HCT116 (cell line): ENCODE measurements at regions not wholly inside any gene's neighbourhood (a gene's known extent, or its start where the extent isn't known, plus 50 kb on each side); places are given as distances from the start of the nearest gene placed in this dataset.

Experiments used
- ATAC-seq: fragments of 200-7000 bp; cut with Tn5 transposase; 2 replicates; pipeline ENCODE4 v1.9.1; 2020; ENCODE audit warnings: mild to moderate bottlenecking, moderate library complexity
- BruUV-seq: library from RNA; stranded (reverse); fragments of 400-500 nt; replicated peaks from 2 replicates; lab custom pipeline; 2021; lab: Mats Ljungman, UMichigan
- CTCF ChIA-PET: fragments of 300-600 bp; sonication (Branson Sonifier 250); formaldehyde crosslinking; loops from one replicate; lab custom pipeline; 2021; ENCODE audit warnings: antibody characterized with exemption; lab: Charles Lee
- POLR2A ChIA-PET: fragments of 300-600, 350-600 bp; sonication (Branson Sonifier 250); formaldehyde crosslinking; loops from one replicate; lab custom pipeline; 2021; ENCODE audit warnings: antibody characterized with exemption; lab: Charles Lee
- RAD21 ChIA-PET, 2 experiments: fragments of 300-600 bp; sonication (Branson Sonifier 250); formaldehyde crosslinking; loops; one replicate each; lab custom pipeline; 2023; ENCODE audit warnings: low total read pairs in 2 of 2; ENCODE audit not compliant: uncharacterized antibody in 2 of 2, unreplicated experiment in 2 of 2, low non-redundant PET in 1 of 2; lab: Charles Lee
- DNase-seq: peaks from one replicate; pipeline ENCODE4 v3.0.0-alpha.2; 2010; ENCODE audit warnings: low read depth, low spot score
- H2AFZ ChIP-seq: fragments of 200-600 bp; shearing (Covaris generic), sonication (generic); 2 replicates; pipeline ENCODE4 v1.6.1; 2017; ENCODE audit warnings: low read depth, mixed run types, mixed read lengths, antibody characterized with exemption, low read length; ENCODE audit not compliant: poor library complexity, severe bottlenecking
- H3K27ac ChIP-seq: 2 replicates; pipeline ENCODE4 v1.5.1; 2012; ENCODE audit warnings: low read depth, low read length
- H3K27me3 ChIP-seq: fragments of 200-600 bp; sonication (generic); 2 replicates; pipeline ENCODE4 v1.6.1; 2016; ENCODE audit warnings: mixed run types, low read length, mixed read lengths; ENCODE audit not compliant: insufficient read depth
- H3K36me3 ChIP-seq, 2 experiments: fragments of 200-500 bp in 1 of 2; fragments of 200-600 bp in 1 of 2; sonication (Bioruptor generic) in 1 of 2; sonication (generic) in 1 of 2; 2 replicates each; pipeline versions ENCODE4 v1.5.1 to v1.6.1; 2014 to 2016; ENCODE audit warnings: low read length in 2 of 2, inconsistent platforms in 1 of 2, mixed read lengths in 1 of 2, mixed run types in 1 of 2; ENCODE audit not compliant: insufficient read depth in 2 of 2, control insufficient read depth in 1 of 2
- H3K4me1 ChIP-seq, 2 experiments: fragments of 200-600 bp in 1 of 2; sonication (generic) in 1 of 2; 2 replicates each; pipeline versions ENCODE4 v1.5.1 to v1.6.1; 2012 to 2017; ENCODE audit warnings: low read length in 2 of 2, inconsistent platforms in 1 of 2, mild to moderate bottlenecking in 1 of 2, mixed read lengths in 1 of 2, mixed run types in 1 of 2, moderate library complexity in 1 of 2; ENCODE audit not compliant: insufficient read depth in 2 of 2, control insufficient read depth in 1 of 2
- H3K4me2 ChIP-seq: fragments of 200-600 bp; sonication (generic); 2 replicates; pipeline ENCODE4 v1.6.1; 2017; ENCODE audit warnings: mixed run types, low read length, mixed read lengths
- H3K4me3 ChIP-seq, 2 experiments: fragments of 200-600 bp in 1 of 2; sonication (generic) in 1 of 2; replicated peaks in 1 of 2; 2 replicates each; pipeline ENCODE4 v1.5.1; 2011 to 2016; ENCODE audit warnings: low read length in 2 of 2, control low read depth in 1 of 2, low read depth in 1 of 2, mild to moderate bottlenecking in 1 of 2, mixed read lengths in 1 of 2, mixed run types in 1 of 2
- H3K79me2 ChIP-seq: fragments of 200-600 bp; sonication (generic); 2 replicates; pipeline ENCODE4 v1.6.1; 2017; ENCODE audit warnings: mild to moderate bottlenecking, mixed run types, low read length, moderate library complexity, mixed read lengths; ENCODE audit not compliant: insufficient read depth
- H3K9ac ChIP-seq: fragments of 200-600 bp; sonication (generic); 2 replicates; pipeline ENCODE4 v1.6.1; 2016; ENCODE audit warnings: low read length, mixed read lengths
- H3K9me2 ChIP-seq: fragments of 200-600 bp; sonication (generic), shearing (Covaris generic); 2 replicates; pipeline ENCODE4 v1.6.1; 2017; ENCODE audit warnings: mixed run types, mild to moderate bottlenecking, moderate library complexity; ENCODE audit not compliant: insufficient read depth
- H3K9me3 ChIP-seq, 2 experiments: fragments of 200-500 bp in 1 of 2; fragments of 200-600 bp in 1 of 2; sonication (Bioruptor generic) in 1 of 2; sonication (generic) in 1 of 2; 2 replicates each; pipeline ENCODE4 v1.6.1; 2014 to 2017; ENCODE audit warnings: low read length in 2 of 2, mixed read lengths in 2 of 2, inconsistent platforms in 1 of 2, low read depth in 1 of 2, mild to moderate bottlenecking in 1 of 2, mixed run types in 1 of 2, moderate library complexity in 1 of 2; ENCODE audit not compliant: control insufficient read depth in 1 of 2, insufficient read depth in 1 of 2
- H4K20me1 ChIP-seq: fragments of 200-600 bp; sonication (generic), shearing (Covaris generic); 2 replicates; pipeline ENCODE4 v1.6.1; 2017; ENCODE audit warnings: mixed run types, mild to moderate bottlenecking, moderate library complexity; ENCODE audit not compliant: insufficient read depth
- ELF1 ChIP-seq: IDR thresholded peaks from 2 replicates; pipeline ENCODE4 v1.6.1; 2012; ENCODE audit warnings: low read depth, borderline replicate concordance
- POLR2AphosphoS5 ChIP-seq: IDR thresholded peaks from 2 replicates; pipeline ENCODE4 v1.6.1; 2011; ENCODE audit warnings: mild to moderate bottlenecking, low read depth, low read length, moderate library complexity
- SP1 ChIP-seq: IDR thresholded peaks from 2 replicates; pipeline ENCODE4 v1.6.1; 2012; ENCODE audit warnings: low read depth
- SRF ChIP-seq: IDR thresholded peaks from 2 replicates; pipeline ENCODE4 v1.6.1; 2012; ENCODE audit warnings: low read depth
- TCF7L2 ChIP-seq: IDR thresholded peaks from 2 replicates; pipeline ENCODE4 v1.7.0; 2011; ENCODE audit warnings: borderline replicate concordance, inconsistent platforms; ENCODE audit not compliant: insufficient read depth, insufficient read length; ENCODE audit errors: extremely low read depth
- YY1 ChIP-seq: IDR thresholded peaks from 2 replicates; pipeline ENCODE4 v1.6.1; 2011; ENCODE audit warnings: low read length, low read depth, moderate library complexity, mild to moderate bottlenecking; ENCODE audit not compliant: insufficient replicate concordance; ENCODE audit errors: extremely low read depth
- ZNF274 ChIP-seq: fragments of 200-500 bp; sonication (Bioruptor generic); IDR thresholded peaks from 2 replicates; pipeline ENCODE4 v1.6.1; 2014; ENCODE audit warnings: mild to moderate bottlenecking, low read depth, low read length, inconsistent platforms
- intact Hi-C: fragments of 100-400 bp; cut with micrococcal nuclease; formaldehyde crosslinking; loops from 2 replicates; pipeline ENCODE4 v1.10.0; 2022
- TF ChIP-seq, protein P1 (sequence below): IDR thresholded peaks from 2 replicates; pipeline ENCODE4 v1.6.1; 2011; ENCODE audit warnings: mild to moderate bottlenecking, low read length, moderate library complexity; ENCODE audit not compliant: insufficient replicate concordance; ENCODE audit errors: extremely low read depth

- no peaks in the 10 kb centered on the region for H3K27me3 ChIP-seq
Measured at GRCh38 chr2:60661073-60661738, 94.9 kb upstream of the PAPOLG start.

DNA sequence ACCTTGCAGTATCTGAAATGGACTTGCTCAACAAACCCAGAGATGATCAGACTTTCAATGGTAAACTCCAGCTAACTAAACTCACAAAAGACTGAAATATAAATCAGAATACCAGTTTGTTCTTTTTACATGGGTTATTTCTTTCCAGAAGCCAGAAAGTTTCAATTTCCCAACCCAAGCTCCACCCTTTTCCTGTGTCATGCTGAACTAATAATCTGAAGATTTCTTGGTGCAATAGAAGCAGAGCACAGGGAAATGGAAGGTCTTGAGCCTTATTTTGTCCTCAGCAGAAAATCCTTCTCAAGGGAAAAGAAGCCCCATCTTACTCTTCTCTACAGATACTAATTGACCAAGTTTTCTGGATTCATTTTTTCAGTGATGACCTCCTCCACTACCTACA lies 93.3 kb upstream of the PAPOLG start:
- CTCF ChIA-PET = interaction anchor here (1.4 kb wide), 1 partner anchor 11 kb away, joined by 7 read pairs; no protein-coding TSS in a partner anchor
- H3K27ac ChIP-seq = no peak overlapping the region
- no peaks in the 10 kb centered on the region for H3K4me1 ChIP-seq
- H3K4me3 ChIP-seq = no peak overlapping the region
- H3K9me3 ChIP-seq = no peaks in the 10 kb centered on the region
- H3K4me2 ChIP-seq = no peak overlapping the region
- no peaks in the 10 kb centered on the region for H3K36me3 ChIP-seq
- RAD21 ChIA-PET = no interaction called here
- ATAC-seq (no peak), DNase-seq (no peak)
- no peaks in the 10 kb centered on the region for H3K79me2 ChIP-seq
- POLR2A ChIA-PET = no interaction called here
- no peaks in the 10 kb centered on the region for H3K9me2 ChIP-seq
- TF ChIP-seq SRF = no peak
- BruUV-seq = no TSS peak
- H3K27me3 ChIP-seq = no peaks in the 10 kb centered on the region
- H3K9ac ChIP-seq = no peak overlapping the region
- intact Hi-C loops = no loop called here
- H2AFZ ChIP-seq = no peak overlapping the region
- H4K20me1 ChIP-seq = no peaks in the 10 kb centered on the region

More at GRCh38 chr2:60661073-60661738, 94.9 kb upstream of the PAPOLG start:
- no peaks in the 10 kb centered on the region for H3K4me1 ChIP-seq
- H3K4me2 ChIP-seq = no peak overlapping the region
- intact Hi-C loops = no loop called here
- ChIA-PET RAD21 (no interaction called here), CTCF (interaction anchor here (0.6 to 0.8 kb wide), 2 partner anchors 13 to 971 kb away, joined by 3 to 4 read pairs; no protein-coding TSS in a partner anchor), POLR2A (no interaction called here)
- no peaks in the 10 kb centered on the region for H3K79me2 ChIP-seq
- no peak overlapping the region for H3K9ac ChIP-seq
- H3K36me3 ChIP-seq = no peaks in the 10 kb centered on the region
- BruUV-seq = no TSS peak
- DNase-seq = no peak
- no peak for TF ChIP-seq POLR2AphosphoS5
- no peak for TF ChIP-seq ZNF274
- no peak for TF ChIP-seq ELF1
- no peak for TF ChIP-seq YY1
- TF ChIP-seq, protein P1, sequence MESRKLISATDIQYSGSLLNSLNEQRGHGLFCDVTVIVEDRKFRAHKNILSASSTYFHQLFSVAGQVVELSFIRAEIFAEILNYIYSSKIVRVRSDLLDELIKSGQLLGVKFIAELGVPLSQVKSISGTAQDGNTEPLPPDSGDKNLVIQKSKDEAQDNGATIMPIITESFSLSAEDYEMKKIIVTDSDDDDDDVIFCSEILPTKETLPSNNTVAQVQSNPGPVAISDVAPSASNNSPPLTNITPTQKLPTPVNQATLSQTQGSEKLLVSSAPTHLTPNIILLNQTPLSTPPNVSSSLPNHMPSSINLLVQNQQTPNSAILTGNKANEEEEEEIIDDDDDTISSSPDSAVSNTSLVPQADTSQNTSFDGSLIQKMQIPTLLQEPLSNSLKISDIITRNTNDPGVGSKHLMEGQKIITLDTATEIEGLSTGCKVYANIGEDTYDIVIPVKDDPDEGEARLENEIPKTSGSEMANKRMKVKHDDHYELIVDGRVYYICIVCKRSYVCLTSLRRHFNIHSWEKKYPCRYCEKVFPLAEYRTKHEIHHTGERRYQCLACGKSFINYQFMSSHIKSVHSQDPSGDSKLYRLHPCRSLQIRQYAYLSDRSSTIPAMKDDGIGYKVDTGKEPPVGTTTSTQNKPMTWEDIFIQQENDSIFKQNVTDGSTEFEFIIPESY = no peak
- TF ChIP-seq TCF7L2 = no peak
- no peak for TF ChIP-seq SP1
- no peaks in the 10 kb centered on the region for H4K20me1 ChIP-seq
- no peak overlapping the region for H2AFZ ChIP-seq
- no peak overlapping the region for H3K27ac ChIP-seq
- no peaks in the 10 kb centered on the region for H3K9me2 ChIP-seq
- no peaks in the 10 kb centered on the region for H3K9me3 ChIP-seq
- no peak for ATAC-seq
- no peak overlapping the region for H3K4me3 ChIP-seq
